ENCODE measurements at regions not wholly inside any gene's neighbourhood (a gene's known extent, or its start where the extent isn't known, plus 50 kb on each side); places are given as distances from the start of the nearest gene placed in this dataset.

DNA sequence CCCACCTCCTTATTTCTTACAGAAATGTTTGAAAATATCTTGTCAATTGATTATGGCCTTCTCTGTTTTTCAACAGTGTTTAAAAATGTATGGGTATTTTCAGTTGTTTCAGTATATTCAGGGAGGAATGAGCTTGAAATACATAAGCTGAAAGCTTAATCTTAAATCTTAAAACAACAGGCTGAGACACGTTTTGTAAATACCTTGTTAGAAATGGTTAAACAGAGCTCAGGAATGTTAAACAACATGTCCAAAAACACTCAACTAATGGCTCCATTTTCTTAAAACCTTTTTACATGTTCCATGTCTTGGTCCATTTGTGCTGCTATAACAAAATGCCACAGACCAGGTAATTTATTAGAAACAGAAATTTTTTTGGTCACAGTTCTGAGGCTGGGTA, 953.8 kb upstream of the ADGRL2 start:
- no peak for ATAC-seq

DNA sequence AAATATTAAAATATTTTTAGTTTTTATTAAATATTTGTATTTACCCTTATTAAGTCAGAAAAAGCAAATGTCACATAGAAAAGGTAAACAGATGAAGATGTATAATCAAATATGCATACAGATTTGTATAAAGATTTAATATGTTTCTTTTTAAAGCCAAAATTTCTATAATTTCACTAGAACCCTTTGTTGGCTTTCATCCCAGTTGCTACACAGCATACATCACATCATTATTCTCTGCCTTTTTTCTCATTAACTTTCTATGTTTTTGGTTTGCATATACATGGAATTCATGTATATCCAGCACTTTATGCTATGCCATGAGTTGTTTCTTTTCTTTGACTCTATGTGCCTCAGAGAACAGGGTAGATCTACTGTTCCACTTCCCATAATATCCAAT, 957.9 kb upstream of the ADGRL2 start:
- ATAC-seq: no peak

DNA sequence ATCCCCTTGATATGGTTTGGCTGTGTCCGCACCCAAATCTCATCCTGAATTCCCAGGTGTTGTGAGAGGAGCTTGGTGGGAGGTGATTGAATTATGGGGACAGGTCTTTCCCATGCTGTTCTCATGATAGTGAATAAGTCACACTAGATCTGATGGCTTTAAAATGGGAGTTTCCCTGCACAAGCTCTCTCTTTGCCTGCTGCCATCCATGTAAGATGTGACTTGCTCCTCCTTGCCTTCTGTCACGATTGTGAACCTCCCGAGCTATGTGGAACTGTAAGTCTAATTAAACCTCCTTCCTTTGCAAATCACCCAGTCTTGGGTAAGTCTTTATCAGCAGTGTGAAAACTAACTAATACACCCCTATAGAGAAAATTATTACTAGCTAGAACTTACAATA, 959.5 kb upstream of the ADGRL2 start:
- ATAC-seq: no peak

DNA sequence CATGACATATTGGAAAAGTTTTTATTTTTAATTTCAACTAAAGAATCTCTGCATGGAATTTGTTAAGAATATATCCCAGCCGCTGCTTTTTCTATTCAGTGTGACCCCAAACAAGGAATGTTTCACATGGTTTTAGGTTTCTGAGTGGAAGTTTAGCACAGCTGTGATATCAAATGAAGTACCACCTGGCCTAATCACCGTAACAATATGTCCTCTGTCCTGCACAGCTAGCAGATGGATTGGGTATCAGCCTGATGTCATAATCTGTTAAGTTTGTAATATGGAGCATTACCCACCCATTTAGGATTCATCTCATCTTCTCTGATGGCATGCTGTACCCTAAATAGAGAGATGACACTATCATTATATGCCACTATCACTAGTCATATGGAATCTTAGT, 963.7 kb upstream of the ADGRL2 start:
- ATAC-seq: no peak

DNA sequence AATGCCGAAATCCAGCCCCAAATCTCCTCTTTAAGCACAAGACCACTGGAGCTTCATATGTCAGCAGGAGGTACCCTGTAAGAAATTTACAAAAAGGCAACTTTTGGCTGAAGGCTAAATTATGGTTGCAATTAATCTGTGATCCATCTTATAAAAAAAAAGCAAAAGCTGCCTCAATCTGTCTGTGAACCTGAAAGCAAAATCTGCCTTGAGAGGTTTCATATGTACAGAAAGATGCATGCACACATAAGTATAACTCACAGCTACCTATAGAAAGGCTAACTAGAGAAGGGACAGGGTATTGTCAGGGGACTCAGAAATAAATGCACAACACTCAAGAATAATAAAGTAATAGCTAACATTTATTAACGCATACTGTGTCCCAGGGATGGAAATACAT, 964.2 kb upstream of the ADGRL2 start:
- no peak for ATAC-seq

DNA sequence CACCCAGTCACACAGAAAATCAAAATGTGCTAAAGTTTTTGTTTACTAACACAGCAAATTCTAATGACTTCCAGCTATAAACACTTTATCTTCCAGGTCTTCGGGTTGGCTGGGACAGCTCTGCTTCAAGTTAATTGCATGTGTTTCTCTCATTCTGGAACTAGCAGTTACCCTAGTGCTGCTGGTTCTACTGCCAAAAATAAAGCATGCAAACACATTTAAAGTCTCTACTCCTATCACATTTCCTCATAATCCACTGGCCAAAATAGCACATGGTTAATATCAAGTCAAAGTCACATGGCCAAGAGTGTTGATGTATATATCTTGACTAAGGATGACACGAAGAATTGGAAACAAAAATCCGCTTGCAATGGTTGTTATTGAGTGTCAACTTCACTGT, 973.1 kb upstream of the ADGRL2 start:
- no peak for ATAC-seq

DNA sequence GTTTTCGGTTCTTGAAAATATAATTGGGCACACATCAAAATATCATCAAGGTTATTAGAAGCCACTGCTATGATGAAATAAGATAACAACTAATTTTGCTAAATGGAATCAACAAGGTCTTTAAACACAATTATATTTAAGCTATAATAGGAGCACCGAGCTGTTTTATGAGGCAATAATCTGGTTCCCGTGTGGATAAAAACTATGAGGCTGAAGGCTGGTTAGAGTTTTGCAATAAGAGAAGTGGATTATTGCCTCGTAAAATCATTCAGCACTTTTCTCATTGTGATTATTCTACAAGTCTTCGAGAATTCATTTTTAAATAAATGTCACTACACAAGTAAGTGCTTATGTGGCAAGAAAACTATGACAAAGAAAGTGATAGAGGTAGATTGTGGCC, 975.7 kb upstream of the ADGRL2 start:
- no peak for ATAC-seq

DNA sequence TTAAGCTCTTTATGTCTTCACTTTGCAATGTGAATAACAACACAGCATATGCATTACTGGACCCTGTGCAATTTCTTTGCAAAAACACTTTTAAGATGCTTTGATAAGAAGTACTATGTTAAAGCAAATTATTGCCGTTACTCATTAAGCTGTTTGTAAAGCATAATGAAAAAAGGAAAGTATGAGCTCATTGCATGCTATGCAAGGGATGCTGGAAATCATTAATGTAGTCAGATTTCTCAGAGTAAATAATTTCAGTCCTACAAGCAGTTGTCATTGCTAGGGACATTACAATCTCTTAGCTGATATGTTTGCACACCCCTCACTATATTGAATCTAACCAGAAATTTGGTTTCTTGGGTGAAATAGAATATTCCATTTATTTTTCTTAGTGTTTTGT, 982.5 kb upstream of the ADGRL2 start:
- ATAC-seq: no peak

DNA sequence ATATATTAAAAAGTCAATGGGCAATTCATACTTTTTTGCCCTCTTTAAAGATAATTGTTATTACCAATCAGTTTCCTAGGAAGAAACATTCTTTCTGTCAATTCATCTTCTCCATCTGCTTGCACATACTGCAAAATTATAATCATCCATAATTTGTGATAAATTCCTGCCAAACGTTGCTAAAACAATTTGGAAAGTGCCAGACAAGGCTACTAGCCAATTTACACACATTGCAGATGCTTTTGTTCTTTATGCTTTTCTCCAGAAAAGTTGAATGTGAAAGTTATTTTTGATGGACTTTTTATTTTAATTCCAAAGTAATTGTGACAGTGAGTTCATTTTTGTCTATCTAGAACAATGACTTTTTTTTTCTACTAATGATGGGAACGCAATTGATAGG, 992.8 kb upstream of the ADGRL2 start:
- ATAC-seq: no peak

DNA sequence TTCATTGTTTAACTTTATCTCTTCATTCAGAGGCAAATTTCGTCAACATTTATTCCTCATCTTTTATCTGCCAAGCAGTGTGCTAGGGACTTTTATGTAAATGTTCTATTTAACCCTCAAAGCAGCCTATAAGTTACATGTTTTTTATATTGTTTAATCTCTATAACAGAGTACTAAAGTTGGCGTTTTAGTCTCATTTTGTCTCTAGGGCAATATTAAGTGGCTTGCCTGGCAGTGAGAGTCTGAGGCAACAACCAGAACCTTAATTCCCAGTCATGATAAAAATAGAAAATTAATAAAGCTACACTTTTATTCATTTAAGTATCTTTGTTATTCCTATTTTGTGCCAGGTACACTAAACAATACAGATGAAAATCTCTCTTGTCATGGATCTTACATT, 994.3 kb upstream of the ADGRL2 start:
- ATAC-seq: no peak

DNA sequence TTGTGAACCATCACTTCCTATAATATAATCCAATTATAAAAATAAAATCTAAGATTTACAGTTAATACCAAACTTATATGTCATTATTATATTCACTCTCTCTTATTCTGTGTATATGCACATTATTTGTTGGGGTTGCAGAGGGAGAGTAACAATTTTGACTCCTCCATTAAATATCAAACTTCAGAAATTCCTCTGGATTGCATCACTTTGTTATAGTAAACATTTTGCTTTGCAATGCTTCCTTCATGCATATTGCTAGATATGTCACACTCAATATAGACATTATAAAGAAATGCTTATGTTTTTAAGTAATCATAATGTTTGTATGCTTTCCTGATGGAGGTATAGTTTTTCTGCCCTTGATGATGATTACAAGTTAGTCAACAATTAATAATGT, 999.0 kb upstream of the ADGRL2 start:
- ATAC-seq: no peak

DNA sequence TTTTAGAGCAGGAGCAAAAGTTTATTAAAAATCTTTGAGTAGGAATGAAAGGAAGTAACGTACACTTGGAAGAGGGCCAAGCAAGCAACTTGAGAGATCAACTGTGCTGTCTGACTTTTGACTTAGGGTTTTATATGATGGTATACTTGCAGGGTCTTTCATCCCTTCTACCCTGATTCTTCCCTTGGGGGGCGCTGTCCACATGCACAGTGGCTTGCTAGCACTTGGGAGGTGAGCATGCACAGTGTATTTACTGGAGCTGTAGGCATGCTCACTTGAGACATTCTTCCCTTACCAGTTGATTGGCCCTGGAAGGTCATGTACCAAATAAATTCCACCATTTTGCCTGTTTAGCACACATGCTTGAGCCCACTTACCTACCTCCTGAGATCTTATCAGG, 1001.3 kb upstream of the ADGRL2 start:
- no peak for ATAC-seq

DNA sequence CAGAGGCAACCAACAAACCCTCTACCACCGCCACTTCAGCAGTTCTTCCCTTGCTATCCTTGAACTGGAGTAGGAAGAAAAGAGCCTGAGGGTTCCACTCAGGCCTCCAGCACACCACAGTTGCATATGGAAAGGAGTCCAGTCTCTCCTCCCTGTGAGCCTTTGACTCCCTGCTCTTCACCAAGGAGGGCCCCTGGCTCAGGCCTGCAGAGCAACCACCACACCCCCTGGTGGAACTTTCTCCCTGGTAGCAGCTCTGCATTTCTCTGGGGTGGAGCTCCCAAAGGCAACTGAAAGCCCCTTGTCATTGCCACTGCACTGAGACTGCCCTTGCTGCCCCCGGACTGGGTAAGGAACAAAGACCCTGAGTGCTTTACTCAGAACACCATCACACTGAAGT, 1021.5 kb upstream of the ADGRL2 start:
- no peak for ATAC-seq

DNA sequence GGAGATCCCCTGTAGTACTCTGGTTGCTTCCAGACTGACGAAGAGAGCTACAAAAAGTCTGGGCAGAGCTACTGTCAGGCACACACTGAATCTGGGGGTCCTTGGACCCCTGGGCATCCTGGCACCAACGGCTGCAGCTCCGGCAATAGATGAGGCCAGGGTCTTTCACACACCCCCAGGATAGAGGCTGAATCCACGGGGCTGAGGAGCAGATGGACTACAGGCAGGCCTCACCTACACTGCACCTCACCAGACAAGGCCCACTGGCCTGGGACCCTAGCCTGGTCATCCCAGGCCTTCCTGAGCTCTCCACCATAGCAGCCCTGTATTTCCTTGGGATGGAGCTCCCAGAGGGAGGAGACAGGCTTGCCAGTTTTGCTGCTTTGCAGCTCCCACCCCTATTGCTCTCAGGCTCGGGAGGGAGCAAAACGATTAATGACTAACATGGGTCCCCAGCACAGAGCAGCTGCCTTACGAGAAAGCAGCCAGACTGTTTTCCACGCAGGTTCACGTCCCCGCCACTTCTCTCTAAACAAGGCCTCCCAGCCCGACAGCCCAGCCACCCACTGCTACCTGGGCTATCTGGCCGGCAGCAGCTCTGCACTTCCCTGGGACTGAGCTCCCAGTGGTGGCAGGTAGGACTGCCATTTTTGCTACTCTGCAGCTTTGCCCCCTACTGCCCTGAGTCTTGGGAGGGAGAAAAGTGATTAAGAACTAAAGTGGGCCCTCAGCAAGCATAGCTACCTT, 1022.5 kb upstream of the ADGRL2 start:
- no peak for ATAC-seq

DNA sequence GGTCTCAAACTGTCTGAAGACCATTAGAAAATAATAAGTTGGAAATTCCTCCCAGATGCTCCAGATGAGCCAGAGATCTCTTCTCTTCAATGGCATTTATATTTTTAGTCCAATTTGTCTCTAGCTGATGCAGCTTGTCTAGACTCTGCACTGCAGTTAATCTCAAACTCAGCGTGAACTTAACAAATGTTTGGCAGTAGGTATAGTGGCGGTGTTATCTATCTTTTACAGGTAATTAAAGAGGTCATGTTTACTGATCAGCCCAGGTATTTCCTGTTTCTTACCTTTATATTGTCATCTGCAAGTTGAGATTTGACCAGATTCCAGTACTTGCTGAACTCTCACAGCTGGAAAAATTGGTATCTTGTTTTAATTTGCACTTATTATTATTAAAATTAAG, 1024.5 kb upstream of the ADGRL2 start:
- ATAC-seq: no peak

DNA sequence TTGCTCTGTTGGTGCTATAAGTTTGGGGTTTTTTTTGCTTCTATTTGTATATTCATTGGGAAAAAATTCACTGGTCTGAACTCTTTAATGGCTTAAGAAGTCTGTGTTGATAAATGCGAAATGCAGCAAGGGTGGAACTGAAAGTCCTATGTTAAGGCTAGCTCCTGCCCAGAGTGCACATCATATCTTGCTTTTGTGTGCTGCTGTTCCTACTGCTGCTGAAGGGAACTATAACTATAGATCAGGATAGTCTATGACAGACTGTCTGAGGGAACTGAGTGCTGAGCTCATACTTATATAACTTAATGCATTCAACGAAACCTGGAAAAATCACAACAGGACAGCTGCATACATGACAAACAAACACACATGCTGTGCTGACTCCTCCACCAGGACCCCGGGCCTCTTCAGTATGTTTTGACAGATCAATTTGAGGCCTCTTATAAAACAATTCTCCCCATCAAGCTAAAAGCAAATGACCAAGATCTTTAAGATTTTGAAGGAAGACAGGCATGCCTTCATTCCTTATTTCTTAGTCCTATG, 1031.5 kb upstream of the ADGRL2 start:
- ATAC-seq: no peak

DNA sequence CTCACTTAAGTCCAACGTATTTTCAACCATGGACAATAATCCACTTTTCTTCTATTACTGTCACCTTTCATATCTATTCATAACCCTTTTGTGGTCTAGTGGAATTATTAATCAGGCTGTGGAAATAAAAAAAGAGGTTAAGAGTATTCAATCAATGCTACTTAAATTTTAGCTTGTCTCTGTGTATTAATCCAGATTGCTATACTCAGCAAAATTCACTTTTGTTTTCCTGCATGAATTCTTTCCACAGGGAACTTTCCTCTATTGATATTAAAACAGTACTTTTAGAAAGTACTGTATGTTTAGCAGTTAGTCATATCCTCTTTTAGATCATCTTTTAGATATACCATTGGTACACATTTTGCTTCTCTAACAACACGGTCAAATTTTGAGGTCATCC, 1033.0 kb upstream of the ADGRL2 start:
- no peak for ATAC-seq

DNA sequence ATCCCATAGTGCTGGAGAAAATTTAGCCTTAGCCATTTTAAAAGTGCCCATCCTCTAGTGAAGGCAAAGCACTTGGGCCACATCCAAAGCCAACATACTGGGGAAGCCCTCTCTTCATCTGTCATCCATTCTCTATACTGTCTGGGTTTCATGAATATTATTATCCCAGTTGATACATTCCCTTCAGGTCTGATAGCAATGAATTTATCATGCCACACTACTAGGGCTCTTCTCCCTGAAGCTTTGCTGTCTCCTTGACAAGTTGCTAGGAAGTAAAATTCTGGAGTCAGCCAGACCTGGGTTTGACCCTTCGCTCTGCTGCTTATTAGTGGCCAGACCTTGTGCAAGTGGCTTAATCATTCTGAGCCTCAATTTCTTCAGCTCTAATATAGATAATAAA, 1041.4 kb upstream of the ADGRL2 start:
- ATAC-seq: no peak

DNA sequence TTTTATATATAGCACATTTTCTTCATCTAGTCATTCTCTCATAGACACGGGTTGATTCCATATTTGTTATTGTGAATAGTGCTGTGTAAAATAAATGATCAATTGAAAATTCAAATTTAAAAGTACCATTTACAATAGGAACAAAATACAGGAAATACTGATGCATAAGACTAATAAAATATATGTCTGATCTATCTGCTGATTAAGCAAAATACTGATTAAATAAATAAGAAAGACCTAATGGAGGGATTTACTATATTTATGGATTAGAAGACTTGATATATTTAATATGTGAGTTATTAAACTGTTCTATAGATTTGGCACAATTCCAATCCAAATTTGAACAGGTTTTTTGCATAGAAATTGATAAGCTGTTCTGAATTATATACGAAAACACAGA, 1044.8 kb upstream of the ADGRL2 start:
- no peak for ATAC-seq

DNA sequence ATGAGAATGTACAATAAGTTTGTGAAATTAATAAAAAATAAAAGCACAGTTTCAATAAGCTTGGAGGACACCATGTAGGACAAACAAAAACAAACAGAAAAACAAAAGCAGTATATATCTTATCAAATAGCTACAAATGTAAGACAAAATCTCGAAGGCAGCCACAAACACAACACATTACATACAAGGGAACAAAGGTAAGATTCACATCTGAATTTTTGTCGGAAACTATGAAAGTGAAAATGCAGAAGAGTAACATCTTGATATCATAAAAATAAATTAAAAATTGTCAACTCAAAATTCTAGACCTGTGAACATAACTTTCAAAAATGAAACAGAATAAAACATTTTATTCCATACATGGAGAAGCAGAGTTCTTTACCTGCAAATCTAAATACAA, 1049.5 kb upstream of the ADGRL2 start:
- ATAC-seq: no peak

DNA sequence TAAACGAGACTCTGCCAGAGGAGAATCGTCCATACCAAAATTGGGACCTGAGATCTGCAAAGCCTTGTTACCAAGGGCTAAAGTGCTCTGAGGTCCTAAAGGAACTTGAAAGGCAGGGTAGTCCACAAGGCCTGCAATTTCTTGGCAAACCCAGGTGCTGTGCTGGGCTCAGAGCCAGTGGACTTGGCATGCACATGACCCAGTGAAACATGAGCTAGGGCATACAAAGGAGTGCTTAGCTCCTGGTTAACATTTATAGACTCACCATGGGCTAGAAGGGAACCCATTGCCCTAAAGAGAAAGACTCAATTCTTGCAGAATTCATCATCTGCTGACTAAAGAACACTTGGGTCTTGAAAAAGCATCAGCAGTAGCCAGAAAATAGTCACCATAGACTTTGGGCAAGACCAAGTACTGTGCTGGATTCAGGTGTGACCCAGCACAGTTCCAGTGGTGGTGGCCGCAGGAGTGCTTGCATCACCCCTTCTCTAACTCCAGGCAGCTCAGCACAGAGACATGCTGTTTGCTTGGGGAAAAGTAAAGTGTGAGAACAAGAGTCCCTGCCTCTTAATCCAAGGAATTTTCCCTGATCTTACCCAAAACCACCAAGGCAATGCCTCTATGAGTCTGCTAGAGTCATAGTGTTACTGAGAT, 1069.4 kb upstream of the ADGRL2 start:
- ATAC-seq: no peak

DNA sequence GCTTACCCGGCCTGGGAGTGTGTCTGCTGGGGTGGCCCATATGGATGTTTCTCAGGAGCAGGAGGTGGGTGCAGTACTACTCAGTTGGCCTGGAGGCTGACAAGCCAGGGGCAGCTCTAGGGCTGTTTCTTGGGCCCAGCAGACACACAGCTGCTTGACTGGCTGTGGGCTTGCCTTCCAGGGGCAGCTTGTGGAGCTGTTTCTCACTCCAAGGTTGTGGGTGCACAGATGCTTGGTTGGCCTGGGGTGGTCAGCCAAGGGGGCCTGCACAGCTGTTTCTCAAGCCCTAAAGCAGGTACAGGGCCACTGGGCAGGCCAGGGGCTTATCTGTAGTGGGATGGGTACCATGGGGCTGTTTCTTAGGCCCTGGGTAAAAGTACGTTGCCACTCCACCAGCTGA, 1078.1 kb upstream of the ADGRL2 start:
- no peak for ATAC-seq

DNA sequence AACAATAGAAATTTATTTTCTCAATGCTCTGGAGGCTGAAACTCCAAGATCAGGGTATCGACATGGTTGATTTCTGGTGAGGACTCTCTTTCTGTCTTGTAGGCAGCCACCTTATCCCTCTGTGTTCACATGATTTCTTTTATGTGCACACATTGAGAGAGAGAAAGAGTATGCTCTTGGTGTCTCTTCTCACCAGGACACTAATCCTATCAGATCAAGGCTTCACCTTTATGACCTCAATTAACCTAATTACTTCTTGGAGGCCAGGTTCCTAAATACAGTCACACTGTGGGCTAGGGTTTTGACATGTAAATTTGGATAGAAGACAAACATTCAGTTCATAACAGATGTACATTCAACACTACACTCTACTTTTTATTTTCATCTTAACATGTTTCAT, 1094.2 kb upstream of the ADGRL2 start:
- ATAC-seq: no peak

DNA sequence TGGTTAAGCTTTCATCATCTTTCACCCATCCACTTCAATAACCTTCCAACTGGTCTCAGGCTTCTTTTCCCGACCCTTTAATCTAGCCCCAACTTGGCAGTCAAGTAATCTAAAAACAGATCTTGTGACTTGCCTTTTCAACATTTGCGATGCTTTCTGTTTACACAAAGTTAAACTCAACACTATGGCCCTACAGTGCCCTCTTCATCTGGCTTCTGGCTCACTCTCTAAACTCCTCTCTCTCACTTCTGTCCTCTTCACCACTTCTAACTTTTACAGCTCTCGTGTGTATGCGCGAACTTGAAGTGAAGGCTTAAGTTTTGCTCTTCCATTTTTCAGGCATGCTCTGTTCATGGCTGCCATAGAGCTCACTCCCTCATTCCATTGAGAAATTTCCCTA, 1122.3 kb upstream of the ADGRL2 start:
- no peak for ATAC-seq

DNA sequence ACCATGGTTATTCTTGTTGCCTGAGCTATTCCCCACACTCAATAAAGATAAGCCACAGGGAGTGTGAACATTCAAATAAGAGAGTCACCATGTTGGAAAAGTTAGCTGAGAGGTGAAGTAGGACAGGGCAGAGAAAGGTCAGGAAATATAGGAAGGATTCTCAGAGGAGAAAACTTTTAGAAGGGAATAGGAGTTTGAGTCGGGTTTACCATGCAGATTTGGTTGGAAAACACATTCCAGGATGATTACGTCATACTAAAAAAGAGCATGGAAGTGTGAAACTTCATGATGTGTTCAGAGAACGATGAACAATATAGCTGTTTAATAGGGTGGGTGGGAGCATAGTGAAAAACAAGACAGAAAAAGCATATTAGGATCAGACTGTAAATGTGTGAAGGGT, 1125.3 kb upstream of the ADGRL2 start:
- ATAC-seq: no peak
